Endothelial cell of umbilical vein (primary cell): ENCODE measurements at regions not wholly inside any gene's neighbourhood (a gene's known extent, or its start where the extent isn't known, plus 50 kb on each side); places are given as distances from the start of the nearest gene placed in this dataset.

Source experiments
- CTCF ChIP-seq, 2 donors: IDR thresholded peaks; 1 replicate in 1 of 2; 2 replicates in 1 of 2; pipeline ENCODE4 v1.5.1; 2011; ENCODE audit warnings: low read length in 2 of 2, mild to moderate bottlenecking in 2 of 2, moderate library complexity in 2 of 2, control low read depth in 1 of 2, inconsistent platforms in 1 of 2, low read depth in 1 of 2; ENCODE audit not compliant: insufficient read depth in 1 of 2; ENCODE audit errors: extremely low read depth in 1 of 2
- EZH2 ChIP-seq: IDR thresholded peaks from 2 replicates; pipeline ENCODE4 v1.6.1; 2012; ENCODE audit warnings: borderline replicate concordance, low read depth, mild to moderate bottlenecking, moderate library complexity, low read length, inconsistent platforms; ENCODE audit not compliant: severe bottlenecking
- JUN ChIP-seq: IDR thresholded peaks from 2 replicates; pipeline ENCODE4 v1.6.1; 2011; ENCODE audit warnings: borderline replicate concordance, low read depth; ENCODE audit not compliant: insufficient read length, insufficient read depth
- MAX ChIP-seq: IDR thresholded peaks from 2 replicates; pipeline ENCODE4 v1.6.1; 2011; ENCODE audit not compliant: insufficient read depth, insufficient read length
- POLR2A ChIP-seq: IDR thresholded peaks from 2 replicates; pipeline ENCODE4 v1.6.1; 2012; ENCODE audit warnings: low read depth, mild to moderate bottlenecking, control low read depth, low read length

GRCh38 chr11:39809833-39810232 lies 1649.6 kb downstream of the LRRC4C start:
- TF ChIP-seq JUN (no peak), EZH2 (no peak), CTCF (IDR thresholded peaks at IDR 0.05; ENCODE audit: extremely low read depth in 1 of 2, insufficient read depth in 1 of 2, low read depth in 1 of 2, low read length in 2 of 2) (no peak), POLR2A (no peak), MAX (no peak)
